CD4-positive, alpha-beta T cell (primary cell): ENCODE measurements at regions not wholly inside any gene's neighbourhood (a gene's known extent, or its start where the extent isn't known, plus 50 kb on each side); places are given as distances from the start of the nearest gene placed in this dataset.

ENCODE experiments used
- ATAC-seq: fragments of 200-7000 bp; cut with Tn5 transposase; one replicate; pipeline ENCODE4 v1.10.0; 2022; ENCODE audit warnings: mild to moderate bottlenecking; ENCODE audit not compliant: poor library complexity
- CTCF ChIA-PET: fragments of 350-600 bp; sonication (Branson Sonifier 250); formaldehyde crosslinking; loops from one replicate; lab custom pipeline; 2021; ENCODE audit warnings: antibody characterized with exemption, inconsistent platforms; lab: Charles Lee
- POLR2A ChIA-PET: fragments of 350-600 bp; sonication (Branson Sonifier 250); formaldehyde crosslinking; loops from one replicate; lab custom pipeline; 2021; ENCODE audit warnings: antibody characterized with exemption, inconsistent platforms; lab: Charles Lee
- DNase-seq, 14 experiments: peaks; one replicate each; pipeline ENCODE4 v3.0.0-alpha.2; 2013 to 2020; ENCODE audit warnings: mixed read lengths in 2 of 14
- H3K27ac ChIP-seq, 2 donors: one replicate each; pipeline versions ENCODE4 v1.5.1 to v1.7.0; 2013; ENCODE audit warnings: low read length in 2 of 2, low read depth in 1 of 2, mild to moderate bottlenecking in 1 of 2
- H3K27me3 ChIP-seq, 2 experiments: 1 replicate in 1 of 2; 2 replicates in 1 of 2; pipeline versions ENCODE4 v1.6.1 to v1.7.0; 2013; ENCODE audit warnings: low read length in 2 of 2, control low read depth in 1 of 2, mild to moderate bottlenecking in 1 of 2, moderate library complexity in 1 of 2; ENCODE audit not compliant: insufficient read depth in 2 of 2, control insufficient read depth in 1 of 2
- H3K36me3 ChIP-seq: one replicate; pipeline ENCODE4 v1.6.1; 2013; ENCODE audit warnings: low read length, control low read depth; ENCODE audit not compliant: insufficient read depth
- H3K4me1 ChIP-seq: one replicate; pipeline ENCODE4 v1.6.1; 2013; ENCODE audit warnings: low read length, control low read depth; ENCODE audit not compliant: insufficient read depth
- H3K4me3 ChIP-seq: one replicate; pipeline ENCODE4 v1.5.1; 2013; ENCODE audit warnings: mild to moderate bottlenecking, low read length, moderate library complexity
- H3K9me3 ChIP-seq, 2 experiments: 1 replicate in 1 of 2; 2 replicates in 1 of 2; pipeline versions ENCODE4 v1.6.1 to v1.7.0; 2013; ENCODE audit warnings: low read length in 2 of 2, mild to moderate bottlenecking in 2 of 2, control low read depth in 1 of 2, moderate library complexity in 1 of 2; ENCODE audit not compliant: control insufficient read depth in 1 of 2, insufficient read depth in 1 of 2
- H3K27ac Mint-ChIP-seq: one replicate; pipeline ENCODE4 v1.8.0; 2020; ENCODE audit warnings: mixed read lengths
- H3K27me3 Mint-ChIP-seq: one replicate; pipeline ENCODE4 v1.8.0; 2021; ENCODE audit warnings: mixed read lengths
- H3K36me3 Mint-ChIP-seq: one replicate; pipeline ENCODE4 v1.8.0; 2021; ENCODE audit warnings: low read depth, mixed read lengths
- H3K4me1 Mint-ChIP-seq: one replicate; pipeline ENCODE4 v1.8.0; 2021; ENCODE audit warnings: low read depth, mixed read lengths
- H3K4me3 Mint-ChIP-seq: one replicate; pipeline ENCODE4 v1.8.0; 2020; ENCODE audit warnings: mild to moderate bottlenecking, mixed read lengths
- H3K9me3 Mint-ChIP-seq: one replicate; pipeline ENCODE4 v1.8.0; 2020; ENCODE audit warnings: mixed read lengths
- intact Hi-C, 2 experiments: fragments of 100-400 bp; cut with DNase I in 1 of 2; cut with micrococcal nuclease in 1 of 2; formaldehyde crosslinking; loops; one replicate each; pipeline versions ENCODE4 v1.15.1 to v1.9.0; 2023 to 2025; cut with DNase I, micrococcal nuclease
- TF ChIP-seq, protein P1 (sequence below): fragments of 200-600 bp; IDR thresholded peaks from one replicate; pipeline ENCODE4 v1.8.0; 2022; ENCODE audit warnings: antibody characterized with exemption, mild to moderate bottlenecking

DNA sequence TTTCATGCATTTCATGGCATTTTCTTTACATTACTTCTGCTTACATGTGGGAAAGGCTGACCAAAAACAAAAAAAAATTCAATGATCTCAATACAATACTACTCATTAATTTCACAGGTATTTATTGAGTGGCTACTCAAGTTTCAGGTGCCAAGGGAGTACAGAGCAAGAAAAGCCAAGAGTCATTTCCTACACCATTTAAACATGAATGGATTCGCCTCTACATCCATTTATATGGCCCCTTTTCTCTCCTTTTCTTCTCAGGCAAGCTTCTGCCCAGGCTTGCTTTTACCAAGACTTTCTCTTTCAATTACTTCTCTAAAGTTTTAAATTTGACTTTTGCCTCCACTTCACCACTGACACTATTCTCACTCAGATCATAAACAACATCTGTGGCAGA is 1603.1 kb upstream of the CELF4 start:
- H3K27ac ChIP-seq: no peak overlapping the region
- ChIA-PET POLR2A (no interaction called here), CTCF (no interaction called here)
- no peaks in the 10 kb centered on the region for H3K4me1 ChIP-seq
- Mint-ChIP-seq H3K27me3 (no peaks in the 10 kb centered on the region), H3K27ac (no peak overlapping the region), H3K4me3 (no peak overlapping the region), H3K9me3 (peaks cover 6% of the 10 kb centered on the region), H3K4me1 (no peaks in the 10 kb centered on the region), H3K36me3 (no peaks in the 10 kb centered on the region)
- no peak for DNase-seq
- TF ChIP-seq, protein P1, sequence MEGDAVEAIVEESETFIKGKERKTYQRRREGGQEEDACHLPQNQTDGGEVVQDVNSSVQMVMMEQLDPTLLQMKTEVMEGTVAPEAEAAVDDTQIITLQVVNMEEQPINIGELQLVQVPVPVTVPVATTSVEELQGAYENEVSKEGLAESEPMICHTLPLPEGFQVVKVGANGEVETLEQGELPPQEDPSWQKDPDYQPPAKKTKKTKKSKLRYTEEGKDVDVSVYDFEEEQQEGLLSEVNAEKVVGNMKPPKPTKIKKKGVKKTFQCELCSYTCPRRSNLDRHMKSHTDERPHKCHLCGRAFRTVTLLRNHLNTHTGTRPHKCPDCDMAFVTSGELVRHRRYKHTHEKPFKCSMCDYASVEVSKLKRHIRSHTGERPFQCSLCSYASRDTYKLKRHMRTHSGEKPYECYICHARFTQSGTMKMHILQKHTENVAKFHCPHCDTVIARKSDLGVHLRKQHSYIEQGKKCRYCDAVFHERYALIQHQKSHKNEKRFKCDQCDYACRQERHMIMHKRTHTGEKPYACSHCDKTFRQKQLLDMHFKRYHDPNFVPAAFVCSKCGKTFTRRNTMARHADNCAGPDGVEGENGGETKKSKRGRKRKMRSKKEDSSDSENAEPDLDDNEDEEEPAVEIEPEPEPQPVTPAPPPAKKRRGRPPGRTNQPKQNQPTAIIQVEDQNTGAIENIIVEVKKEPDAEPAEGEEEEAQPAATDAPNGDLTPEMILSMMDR: no peak
- no peak overlapping the region for H3K4me3 ChIP-seq
- H3K9me3 ChIP-seq: no peaks in the 10 kb centered on the region
- no peaks in the 10 kb centered on the region for H3K27me3 ChIP-seq
- intact Hi-C loops: no loop called here
- ATAC-seq: no peak
- H3K36me3 ChIP-seq: no peaks in the 10 kb centered on the region

DNA sequence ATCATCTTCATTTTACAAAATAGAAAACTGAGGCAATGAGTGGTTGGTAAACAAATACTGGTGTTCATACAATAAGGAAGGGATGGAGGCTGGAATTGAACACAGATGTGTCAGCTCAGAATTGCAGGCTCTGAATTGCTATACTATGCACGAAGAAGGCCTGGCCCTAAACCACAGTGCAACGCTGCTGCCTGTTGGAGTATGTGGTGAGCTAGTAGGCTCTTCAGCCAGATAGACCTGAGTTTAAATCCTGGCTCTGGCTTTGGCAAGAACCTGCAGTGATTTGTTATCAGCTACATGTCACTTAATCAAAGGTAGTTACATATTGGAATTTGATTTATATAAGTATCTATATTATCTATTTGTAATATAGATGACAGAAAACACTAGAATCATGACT is 1602.4 kb upstream of the CELF4 start:
- POLR2A ChIA-PET: no interaction called here
- Histone ChIP-seq H3K36me3 (no peaks in the 10 kb centered on the region), H3K4me3 (no peak overlapping the region), H3K4me1 (no peaks in the 10 kb centered on the region), H3K27ac (no peak overlapping the region), H3K9me3 (no peaks in the 10 kb centered on the region), H3K27me3 (no peaks in the 10 kb centered on the region)
- DNase-seq (no peak), ATAC-seq (no peak)
- Mint-ChIP-seq H3K36me3 (no peaks in the 10 kb centered on the region), H3K4me1 (no peaks in the 10 kb centered on the region), H3K9me3 (peaks cover 7% of the 10 kb centered on the region), H3K27ac (no peak overlapping the region), H3K4me3 (no peak overlapping the region), H3K27me3 (no peaks in the 10 kb centered on the region)
- CTCF ChIA-PET: no interaction called here
- intact Hi-C loops: no loop called here
- TF ChIP-seq, protein P1: no peak

GRCh38 chr18:39166776-39167175 is 1601.2 kb upstream of the CELF4 start:
- ATAC-seq (no peak), DNase-seq (no peak)
- Histone ChIP-seq H3K4me1 (no peaks in the 10 kb centered on the region), H3K36me3 (no peaks in the 10 kb centered on the region), H3K27me3 (no peaks in the 10 kb centered on the region), H3K4me3 (no peak overlapping the region), H3K27ac (no peak overlapping the region), H3K9me3 (peaks cover 0 to 6% of the 10 kb centered on the region in 2 experiments)
- H3K27ac Mint-ChIP-seq: no peak overlapping the region
- H3K4me1 Mint-ChIP-seq: no peaks in the 10 kb centered on the region
- H3K4me3 Mint-ChIP-seq: no peak overlapping the region
- no peaks in the 10 kb centered on the region for H3K36me3 Mint-ChIP-seq
- intact Hi-C loops: no loop called here
- POLR2A ChIA-PET: no interaction called here
- TF ChIP-seq, protein P1: no peak
- no peaks in the 10 kb centered on the region for H3K27me3 Mint-ChIP-seq
- H3K9me3 Mint-ChIP-seq: peaks cover 8% of the 10 kb centered on the region
- CTCF ChIA-PET: no interaction called here
